ENCODE measurements at regions not wholly inside any gene's neighbourhood (a gene's known extent, or its start where the extent isn't known, plus 50 kb on each side); places are given as distances from the start of the nearest gene placed in this dataset.

- TF ChIP-seq THAP8 (CRISPR knock-in tag; IDR thresholded peaks at IDR 0.05; ENCODE audit: borderline replicate concordance) = no peak
- no peak for TF ChIP-seq ZNF547 (CRISPR knock-in tag; IDR thresholded peaks at IDR 0.05)
- TF ChIP-seq FOXJ3 (CRISPR knock-in tag; IDR thresholded peaks at IDR 0.05; ENCODE audit: borderline replicate concordance) = peak; percentile 66; the same call in 1 of the 2 replicates
- peak; percentile 45; the same call in 1 of the 2 replicates for TF ChIP-seq ZNF768 (CRISPR knock-in tag; IDR thresholded peaks at IDR 0.05)
- TF ChIP-seq HOXD1 (CRISPR knock-in tag; IDR thresholded peaks at IDR 0.05) = no peak
- peak; percentile 60 for TF ChIP-seq HDAC2 (CRISPR knock-in tag; IDR thresholded peaks at IDR 0.05)
- TF ChIP-seq ATRX (CRISPR knock-in tag; IDR thresholded peaks at IDR 0.05; ENCODE audit: borderline replicate concordance) = no peak
- TF ChIP-seq ZBTB21 (CRISPR knock-in tag; IDR thresholded peaks at IDR 0.05) = peak; percentile 76
- peak; percentile 42; the same call in 1 of the 2 replicates for TF ChIP-seq YEATS4 (CRISPR knock-in tag; IDR thresholded peaks at IDR 0.05; ENCODE audit: borderline replicate concordance)
- TF ChIP-seq ZNF609 (CRISPR knock-in tag; IDR thresholded peaks at IDR 0.05; ENCODE audit: borderline replicate concordance) = peak; percentile 65; the same call in 1 of the 2 replicates
- TF ChIP-seq ZNF143 (CRISPR knock-in tag; IDR thresholded peaks at IDR 0.05) = no peak
- peak; percentile 87 for TF ChIP-seq SALL1 (CRISPR knock-in tag; IDR thresholded peaks at IDR 0.05)
- no peak for TF ChIP-seq DDIT3 (CRISPR knock-in tag; IDR thresholded peaks at IDR 0.05)
- peak; percentile 61; the same call in 1 of the 2 replicates for TF ChIP-seq MIER3 (CRISPR knock-in tag; IDR thresholded peaks at IDR 0.05; ENCODE audit: borderline replicate concordance)
- no peak for TF ChIP-seq SP2 (CRISPR knock-in tag; IDR thresholded peaks at IDR 0.05)
- TF ChIP-seq ZC3H13 (CRISPR knock-in tag; IDR thresholded peaks at IDR 0.05) = no peak
- peak; percentile 49; the same call in 1 of the 2 replicates for TF ChIP-seq ZMYM2 (CRISPR knock-in tag; IDR thresholded peaks at IDR 0.05)
- no peak for TF ChIP-seq CENPX (CRISPR knock-in tag; IDR thresholded peaks at IDR 0.05)
- 0 out of 2 replicates have a peak, but pooled peaks have one; percentile 44 for TF ChIP-seq DMAP1 (CRISPR knock-in tag; IDR thresholded peaks at IDR 0.05)
Observed at GRCh38 chr18:77366720-77367641, 117.3 kb downstream of the GALR1 start (continued).

Measured in HepG2 (cell line).